ENCODE measurements at regions not wholly inside any gene's neighbourhood (a gene's known extent, or its start where the extent isn't known, plus 50 kb on each side); places are given as distances from the start of the nearest gene placed in this dataset.

GRCh38 chr3:168288511-168289401 lies 193.0 kb upstream of the GOLIM4 start:
- TF ChIP-seq CTCF (conservative IDR thresholded peaks at IDR 0.05): no peak
- no peak for TF ChIP-seq ZFX (IDR thresholded peaks at IDR 0.05)
- no peak overlapping the region for H3K27ac ChIP-seq

GRCh38 chr3:168285506-168285905 lies 189.8 kb upstream of the GOLIM4 start:
- TF ChIP-seq CTCF (conservative IDR thresholded peaks at IDR 0.05): no peak
- TF ChIP-seq ZFX (IDR thresholded peaks at IDR 0.05): no peak
- no peak overlapping the region for H3K27ac ChIP-seq

GRCh38 chr3:168284728-168285127 lies 189.0 kb upstream of the GOLIM4 start:
- no peak overlapping the region for H3K27ac ChIP-seq
- TF ChIP-seq ZFX (IDR thresholded peaks at IDR 0.05) (no peak), CTCF (conservative IDR thresholded peaks at IDR 0.05) (no peak)

- no peak for TF ChIP-seq CTCF (conservative IDR thresholded peaks at IDR 0.05)
- TF ChIP-seq ZFX (IDR thresholded peaks at IDR 0.05): no peak
- no peak overlapping the region for H3K27ac ChIP-seq
These were observed 179.9 kb upstream of the GOLIM4 start for GRCh38 chr3:168275662-168276061.

GRCh38 chr3:168273917-168274316 lies 178.2 kb upstream of the GOLIM4 start:
- no peak for TF ChIP-seq ZFX (IDR thresholded peaks at IDR 0.05)
- TF ChIP-seq CTCF (conservative IDR thresholded peaks at IDR 0.05): no peak
- no peak overlapping the region for H3K27ac ChIP-seq

GRCh38 chr3:168273036-168273435 lies 177.3 kb upstream of the GOLIM4 start:
- no peak overlapping the region for H3K27ac ChIP-seq
- no peak for TF ChIP-seq ZFX (IDR thresholded peaks at IDR 0.05)
- no peak for TF ChIP-seq CTCF (conservative IDR thresholded peaks at IDR 0.05)

- no peak for TF ChIP-seq ZFX (IDR thresholded peaks at IDR 0.05)
- TF ChIP-seq CTCF (conservative IDR thresholded peaks at IDR 0.05): no peak
- H3K27ac ChIP-seq: no peak overlapping the region
These were observed 176.7 kb upstream of the GOLIM4 start for GRCh38 chr3:168272343-168272985.
